ENCODE measurements at regions not wholly inside any gene's neighbourhood (a gene's known extent, or its start where the extent isn't known, plus 50 kb on each side); places are given as distances from the start of the nearest gene placed in this dataset.

DNA sequence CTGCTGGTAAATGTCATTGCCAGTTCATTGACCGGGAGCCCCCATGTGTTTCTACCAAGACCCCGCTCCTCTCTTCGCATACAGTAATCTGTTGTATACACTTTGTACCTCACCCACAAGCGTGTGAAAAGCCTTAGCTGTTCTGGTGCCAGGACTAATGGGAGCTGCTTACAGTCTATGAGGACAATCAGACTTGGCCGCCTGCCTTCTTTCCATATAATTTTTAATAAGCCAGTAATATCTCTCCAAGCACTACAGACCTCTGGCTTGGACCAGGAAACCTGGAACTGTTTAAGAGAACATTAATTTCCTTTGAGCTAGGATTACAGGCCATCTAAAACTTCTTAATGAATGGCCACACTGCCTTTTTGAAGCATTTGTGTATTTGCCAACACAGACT lies 149.7 kb upstream of the MSX1 start:
- in situ Hi-C loops (cut with MboI) = no loop called here
- Histone ChIP-seq H3K9me3 (replicated peaks; ENCODE audit: control insufficient read depth, insufficient read depth, low read length) (no peaks in the 10 kb centered on the region), H3K79me2 (ENCODE audit: control insufficient read depth, insufficient read depth, low read length) (no peaks in the 10 kb centered on the region), H3K27ac (ENCODE audit: control insufficient read depth, insufficient read depth) (no peak overlapping the region), H3K36me3 (ENCODE audit: control insufficient read depth in 2 of 2, insufficient read depth in 2 of 2, low read length in 1 of 2) (no peaks in the 10 kb centered on the region), H3K4me1 (ENCODE audit: control insufficient read depth, insufficient read depth, low read length) (no peaks in the 10 kb centered on the region), H2AFZ (ENCODE audit: control insufficient read depth, low read depth, low read length) (no peak overlapping the region), H3K4me2 (ENCODE audit: control insufficient read depth, insufficient read depth) (no peak overlapping the region), H3K9ac (ENCODE audit: control insufficient read depth, insufficient read depth, low read length) (no peak overlapping the region), H4K20me1 (ENCODE audit: control insufficient read depth, insufficient read depth) (no peaks in the 10 kb centered on the region), H3K27me3 (replicated peaks in 1 of 2; ENCODE audit: control insufficient read depth in 2 of 2, insufficient read depth in 2 of 2, low read length in 1 of 2) (no peaks in the 10 kb centered on the region), H3K4me3 (no peak overlapping the region)
- POLR2A ChIA-PET = no interaction called here
- RAD21 ChIA-PET (ENCODE audit: unreplicated experiment) = no interaction called here
- SMC1A ChIA-PET (ENCODE audit: uncharacterized antibody, unreplicated experiment) = interaction anchor here (0.8 to 1.7 kb wide), 3 partner anchors 11 to 29 kb away, joined by 3 to 4 read pairs (median 3); no protein-coding TSS in a partner anchor
- no peak for ATAC-seq
- CTCF ChIA-PET = interaction anchor here (1.5 kb wide), 1 partner anchor 16 kb away, joined by 3 read pairs; no protein-coding TSS in a partner anchor
- 95% methylated on average over 5 of the region's 5 CpGs for WGBS (ENCODE audit: insufficient coverage, insufficient replicate concordance, low lambda C conversion rate, missing lambda C conversion rate)
- no TSS peak for BruUV-seq (replicated peaks)
- TF ChIP-seq, protein P1, sequence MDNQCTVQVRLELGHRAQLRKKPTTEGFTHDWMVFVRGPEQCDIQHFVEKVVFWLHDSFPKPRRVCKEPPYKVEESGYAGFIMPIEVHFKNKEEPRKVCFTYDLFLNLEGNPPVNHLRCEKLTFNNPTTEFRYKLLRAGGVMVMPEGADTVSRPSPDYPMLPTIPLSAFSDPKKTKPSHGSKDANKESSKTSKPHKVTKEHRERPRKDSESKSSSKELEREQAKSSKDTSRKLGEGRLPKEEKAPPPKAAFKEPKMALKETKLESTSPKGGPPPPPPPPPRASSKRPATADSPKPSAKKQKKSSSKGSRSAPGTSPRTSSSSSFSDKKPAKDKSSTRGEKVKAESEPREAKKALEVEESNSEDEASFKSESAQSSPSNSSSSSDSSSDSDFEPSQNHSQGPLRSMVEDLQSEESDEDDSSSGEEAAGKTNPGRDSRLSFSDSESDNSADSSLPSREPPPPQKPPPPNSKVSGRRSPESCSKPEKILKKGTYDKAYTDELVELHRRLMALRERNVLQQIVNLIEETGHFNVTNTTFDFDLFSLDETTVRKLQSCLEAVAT (IDR thresholded peaks at IDR 0.05) = no peak
- TF ChIP-seq IRF4 (IDR thresholded peaks at IDR 0.05; ENCODE audit: low read depth, low read length) (no peak), RAD51 (IDR thresholded peaks at IDR 0.05) (no peak), NBN (IDR thresholded peaks at IDR 0.05) (no peak), WRNIP1 (IDR thresholded peaks at IDR 0.05; ENCODE audit: borderline replicate concordance, low read depth, low read length) (no peak), RCOR1 (conservative IDR thresholded peaks at IDR 0.05; ENCODE audit: low read depth, low read length) (no peak), NRF1 (conservative IDR thresholded peaks at IDR 0.05; ENCODE audit: low read depth, low read length) (no peak)
- TF ChIP-seq, protein P2, sequence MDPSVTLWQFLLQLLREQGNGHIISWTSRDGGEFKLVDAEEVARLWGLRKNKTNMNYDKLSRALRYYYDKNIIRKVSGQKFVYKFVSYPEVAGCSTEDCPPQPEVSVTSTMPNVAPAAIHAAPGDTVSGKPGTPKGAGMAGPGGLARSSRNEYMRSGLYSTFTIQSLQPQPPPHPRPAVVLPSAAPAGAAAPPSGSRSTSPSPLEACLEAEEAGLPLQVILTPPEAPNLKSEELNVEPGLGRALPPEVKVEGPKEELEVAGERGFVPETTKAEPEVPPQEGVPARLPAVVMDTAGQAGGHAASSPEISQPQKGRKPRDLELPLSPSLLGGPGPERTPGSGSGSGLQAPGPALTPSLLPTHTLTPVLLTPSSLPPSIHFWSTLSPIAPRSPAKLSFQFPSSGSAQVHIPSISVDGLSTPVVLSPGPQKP (IDR thresholded peaks at IDR 0.05; ENCODE audit: low read depth, low read length) = no peak
- intact Hi-C loops (cut with micrococcal nuclease; ENCODE audit: unreplicated experiment) = no loop called here
- FAIRE-seq = no peak
- DNase-seq (ENCODE audit: low read depth, low spot score) = no peak

Measured in GM12878 (cell line).